ENCODE measurements at regions not wholly inside any gene's neighbourhood (a gene's known extent, or its start where the extent isn't known, plus 50 kb on each side); places are given as distances from the start of the nearest gene placed in this dataset.
"Not testable (repeated sequence)": the region's sequence is repeated elsewhere in the genome, so short reads cannot be mapped to it uniquely, and the experiment has no call there.

GRCh38 chr10:91005276-91005675 lies 84.4 kb upstream of the ANKRD1 start:
- DNase-seq: not testable (repeated sequence)

DNA sequence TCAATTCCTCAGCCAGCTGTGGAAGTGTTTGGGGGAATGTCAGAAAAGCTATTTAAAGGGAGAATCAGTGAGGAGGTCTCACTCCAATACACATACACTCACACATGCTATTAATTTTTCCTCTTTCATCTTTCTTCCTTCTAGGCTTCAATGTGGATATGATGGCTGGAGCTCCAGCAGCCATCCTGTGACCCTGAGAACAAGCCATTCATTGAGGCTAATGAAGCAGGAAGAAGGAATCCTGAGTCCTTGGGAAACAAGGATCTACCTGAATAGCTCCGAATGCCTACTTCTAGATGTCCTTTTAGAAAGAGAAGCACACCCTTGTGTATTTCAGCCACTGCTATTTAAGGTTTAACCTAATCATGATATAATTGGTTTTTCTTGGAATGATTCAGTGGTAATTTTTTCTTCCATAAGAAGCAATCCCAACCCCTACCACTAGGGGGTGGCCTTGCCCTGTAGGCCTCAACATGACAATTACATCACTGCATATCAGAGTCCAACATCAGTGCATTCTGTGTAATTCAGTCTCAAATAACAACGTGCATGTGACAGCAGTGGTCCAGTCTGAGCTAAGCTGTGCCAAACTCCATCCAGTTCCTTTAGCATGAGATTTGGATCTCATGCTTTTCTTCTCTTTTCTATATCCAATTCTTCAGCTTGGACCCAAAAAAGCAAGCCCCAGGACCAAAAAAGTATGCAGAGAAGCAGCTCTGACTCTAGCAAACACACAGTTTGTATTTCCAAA lies 85.3 kb upstream of the ANKRD1 start:
- peak; percentile 11 to 47 for DNase-seq

DNA sequence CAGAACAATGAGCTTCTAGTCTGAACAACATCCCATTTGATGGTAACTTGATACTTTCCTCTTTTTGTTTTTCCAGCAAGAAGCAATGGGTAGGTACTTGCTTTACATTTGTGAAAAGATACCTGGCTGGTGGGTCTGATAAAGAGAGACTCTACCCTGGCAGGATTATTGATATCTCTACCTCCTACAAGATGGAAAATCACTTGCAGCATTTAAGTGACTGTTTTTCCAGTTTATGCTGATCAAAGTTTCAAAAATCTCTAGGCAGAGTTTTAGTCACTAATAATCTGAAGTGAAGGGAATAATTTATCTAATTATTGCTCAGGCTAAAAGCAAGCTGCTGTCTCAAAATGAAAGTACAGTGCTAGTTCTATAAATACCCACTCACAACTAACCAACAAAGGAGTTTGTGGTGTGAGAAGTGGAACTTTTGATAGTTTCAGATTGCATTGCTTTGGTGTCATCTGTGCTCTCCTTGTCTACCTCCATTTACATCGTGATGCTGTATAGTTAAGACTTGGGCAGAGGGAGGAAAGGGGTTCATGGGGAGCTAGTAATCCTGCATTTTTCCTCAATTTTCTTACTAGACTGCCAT lies 86.0 kb upstream of the ANKRD1 start:
- DNase-seq: no peak

DNA sequence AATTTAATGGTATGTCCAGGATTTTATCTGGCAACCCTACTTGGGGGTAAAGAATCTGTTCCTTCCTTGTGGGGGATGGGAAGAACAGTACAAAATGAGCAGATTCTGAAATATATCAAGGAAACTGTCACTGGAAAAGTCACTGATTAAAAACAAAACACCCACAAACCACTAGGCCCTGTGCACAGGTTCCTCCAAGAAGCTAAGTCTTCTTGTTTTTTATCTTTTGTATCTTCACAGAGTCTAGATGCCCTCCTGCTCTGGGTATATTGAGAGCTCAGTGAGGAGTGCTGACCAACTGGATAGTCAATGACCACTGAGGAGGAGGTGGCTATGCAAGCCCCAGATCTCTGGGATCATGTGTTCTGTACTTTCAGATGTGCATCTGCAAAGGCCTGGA lies 86.8 kb upstream of the ANKRD1 start:
- no peak for DNase-seq

GRCh38 chr10:91009121-91009520 lies 88.2 kb upstream of the ANKRD1 start:
- DNase-seq: no peak

DNA sequence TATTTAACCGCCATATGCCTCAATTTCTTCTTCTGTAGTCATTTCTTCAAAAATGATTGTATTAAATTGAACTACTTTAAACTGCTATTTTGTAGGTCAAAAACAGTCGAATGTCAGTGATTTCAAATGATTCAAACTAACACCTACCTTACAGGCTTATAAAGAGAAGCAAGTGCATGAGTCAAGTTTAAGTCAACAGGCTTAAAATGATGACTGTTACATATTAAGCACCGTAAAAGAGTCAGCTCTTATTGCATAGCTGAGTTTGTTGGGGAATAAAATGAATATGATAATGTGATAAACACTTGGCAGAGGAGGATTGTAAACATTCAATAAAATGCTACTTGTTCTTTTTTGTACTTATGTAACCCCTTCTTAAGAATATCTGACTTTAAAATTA lies 90.1 kb upstream of the ANKRD1 start:
- no peak for DNase-seq

- no peak for DNase-seq
These were observed 91.6 kb upstream of the ANKRD1 start for GRCh38 chr10:91012502-91012901.

DNA sequence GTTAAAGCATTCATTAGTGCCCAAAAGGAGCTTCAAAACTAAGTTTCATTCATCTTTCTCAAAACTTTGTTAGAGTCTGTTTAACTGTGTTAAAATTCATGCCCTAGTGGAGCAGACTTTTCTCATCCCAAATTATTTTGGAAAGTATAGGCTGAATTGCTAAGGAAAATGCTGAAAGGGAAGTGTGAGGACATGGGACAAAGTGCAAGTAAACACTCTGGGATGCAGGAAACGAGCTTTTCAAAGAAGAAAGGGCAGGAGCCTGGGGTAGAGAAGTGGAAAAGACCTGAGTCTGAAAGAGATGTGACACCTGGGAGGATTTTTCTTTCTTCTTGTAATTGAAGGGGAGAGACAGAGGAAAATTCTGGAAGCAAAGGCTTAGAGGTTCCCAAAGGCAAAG lies 93.1 kb upstream of the ANKRD1 start:
- no peak for DNase-seq

DNA sequence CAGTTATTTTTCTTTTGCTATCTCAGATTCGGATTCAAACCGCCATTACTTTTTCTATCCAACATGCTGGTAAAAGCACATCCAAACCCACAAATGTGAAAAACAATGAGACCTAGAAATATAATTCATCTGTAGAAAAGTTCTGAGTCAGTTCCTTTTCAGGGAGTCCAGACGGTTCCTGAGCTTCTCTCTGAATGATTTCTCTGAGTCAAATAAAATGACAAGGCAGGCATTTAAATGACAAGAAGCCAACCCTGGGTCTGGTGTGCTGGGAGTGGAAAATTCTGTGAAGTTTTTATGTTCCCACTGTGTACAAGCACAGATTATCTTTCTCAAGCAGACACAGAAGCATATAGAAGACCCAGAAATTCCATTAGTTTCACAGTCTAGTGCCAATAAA lies 96.3 kb upstream of the ANKRD1 start:
- no peak for DNase-seq

DNA sequence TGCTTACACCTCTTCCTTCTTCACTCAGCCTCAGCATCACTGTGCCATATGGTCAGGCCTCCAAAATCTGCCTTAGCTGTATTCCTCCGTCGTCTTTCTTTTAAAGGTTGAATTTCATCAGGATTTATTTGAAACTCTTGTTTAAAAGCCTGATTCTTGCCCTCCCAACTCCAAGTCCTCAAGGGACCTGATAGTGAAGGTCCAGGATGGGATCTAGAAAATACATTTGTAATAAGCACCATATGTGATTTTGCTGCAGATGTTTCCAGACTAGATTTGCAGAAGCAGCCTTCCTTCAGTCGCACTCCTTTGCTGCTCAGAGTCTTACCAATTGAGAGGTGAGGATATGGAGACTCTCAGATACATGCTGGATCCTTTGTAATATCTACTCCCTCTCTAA lies 101.0 kb upstream of the ANKRD1 start:
- no peak for DNase-seq

- DNase-seq: no peak
These were observed 101.5 kb upstream of the ANKRD1 start for GRCh38 chr10:91022390-91022789.

- no peak for DNase-seq
These were observed 102.2 kb upstream of the ANKRD1 start for GRCh38 chr10:91022924-91023699.

DNA sequence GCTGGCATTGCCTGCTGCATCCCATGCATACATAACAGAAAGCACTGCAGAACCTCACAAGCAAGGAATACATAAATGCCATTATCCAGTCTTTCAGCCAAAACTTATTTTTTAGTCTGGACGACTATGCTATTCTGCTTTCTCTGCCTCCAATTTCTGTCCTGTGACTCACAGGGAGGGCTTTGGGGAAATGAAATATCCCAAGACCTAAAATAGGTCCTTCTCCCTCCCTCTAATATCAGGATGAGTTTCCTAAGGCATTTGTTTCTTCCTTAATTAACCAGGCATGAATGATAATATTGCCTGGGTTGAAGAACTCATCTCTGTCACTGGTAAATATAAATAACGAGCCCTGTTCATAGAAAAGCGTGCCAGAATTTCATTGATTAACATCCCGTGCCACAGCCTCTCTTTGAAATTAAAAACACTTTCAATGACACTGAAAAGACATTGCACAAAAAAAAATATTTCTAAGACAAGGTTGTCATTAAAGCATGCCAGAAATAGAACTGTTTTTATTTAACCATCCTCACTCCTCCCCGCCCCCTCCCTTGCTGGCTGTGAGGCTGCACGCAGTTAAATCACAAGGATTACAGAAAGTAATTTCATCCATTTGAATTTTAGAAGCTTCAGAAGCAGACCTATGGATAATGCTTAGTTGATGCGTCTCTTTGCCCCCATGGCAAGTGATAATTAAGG lies 103.0 kb upstream of the ANKRD1 start:
- no peak for DNase-seq

DNA sequence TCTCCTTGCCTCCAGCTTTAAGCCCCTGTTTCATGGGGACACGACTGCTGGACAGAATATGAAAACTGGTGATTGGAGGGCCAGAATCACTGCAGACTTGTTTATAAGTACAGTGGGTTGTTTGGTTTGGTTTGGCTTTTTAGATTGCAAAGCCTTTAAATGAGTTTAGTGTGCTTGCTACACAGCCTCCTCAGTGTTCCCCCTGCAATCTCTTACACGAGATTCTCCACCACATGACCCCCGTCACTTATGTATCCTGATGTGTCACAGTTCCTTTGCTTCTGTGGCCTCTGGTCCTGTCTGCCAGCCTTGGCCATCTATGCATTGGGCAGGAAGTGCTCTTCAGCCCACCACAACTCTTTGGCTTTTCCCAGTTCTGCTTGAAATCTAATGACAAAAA lies 103.7 kb upstream of the ANKRD1 start:
- DNase-seq: no peak

DNA sequence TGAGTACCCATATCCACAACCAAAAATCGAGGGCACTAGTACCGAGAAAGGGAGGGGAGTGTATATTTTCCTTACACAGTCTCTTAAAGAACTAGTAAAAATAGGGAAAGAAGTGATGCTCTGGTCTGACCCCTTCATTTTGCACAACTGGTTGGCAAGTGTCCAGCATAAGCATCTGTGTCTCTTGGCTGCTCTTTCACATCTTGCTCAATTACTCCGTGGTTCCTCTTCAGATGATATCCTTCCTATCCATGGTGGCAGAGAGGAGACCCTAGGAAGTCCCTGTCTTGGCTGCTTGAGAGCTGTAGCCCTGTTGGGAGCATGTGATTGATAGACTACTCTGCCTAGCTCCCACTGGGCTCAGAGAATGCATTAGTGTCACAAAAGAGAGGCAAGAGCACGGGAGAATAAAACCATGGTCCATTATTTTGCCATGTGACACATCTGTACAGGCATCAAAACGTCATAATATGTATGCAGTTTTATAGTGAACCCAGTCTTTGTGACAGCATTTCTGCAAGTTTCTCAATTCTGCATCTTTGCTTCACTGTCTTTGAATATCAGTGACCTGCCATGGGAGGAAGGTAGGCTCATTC lies 111.8 kb upstream of the ANKRD1 start:
- DNase-seq: peak in 1 of 2 experiments; percentile 47

DNA sequence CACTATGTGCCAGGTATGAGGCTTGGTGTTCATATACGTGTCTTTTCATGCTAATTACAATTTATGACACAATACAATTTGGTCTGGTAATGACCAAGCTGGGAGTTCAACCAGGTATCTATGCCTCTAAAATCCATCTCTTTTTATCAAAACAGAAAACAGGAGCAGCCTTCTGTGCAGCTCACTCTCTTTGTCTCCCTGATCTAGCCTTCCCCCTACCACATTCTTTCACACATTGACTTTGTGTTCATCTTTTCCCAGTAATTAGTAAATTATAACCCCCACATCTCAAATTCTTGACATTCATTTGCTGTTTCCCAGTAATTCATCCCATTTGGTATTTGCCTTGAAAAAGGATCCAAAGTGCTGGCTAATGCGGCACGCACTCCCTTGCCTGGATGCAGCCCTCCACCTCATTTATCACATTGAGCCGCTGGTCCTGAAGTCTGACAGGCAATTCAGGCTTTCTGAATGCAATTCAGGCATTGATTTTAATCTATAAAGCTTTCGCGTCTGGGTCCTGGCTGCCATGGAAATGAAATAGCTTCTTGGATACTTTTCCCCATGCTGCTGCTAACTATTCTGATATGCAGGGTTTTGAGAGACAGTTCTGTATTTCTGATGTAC lies 112.5 kb upstream of the ANKRD1 start:
- DNase-seq: no peak

GRCh38 chr10:91034042-91034441 lies 113.2 kb upstream of the ANKRD1 start:
- DNase-seq: no peak

DNA sequence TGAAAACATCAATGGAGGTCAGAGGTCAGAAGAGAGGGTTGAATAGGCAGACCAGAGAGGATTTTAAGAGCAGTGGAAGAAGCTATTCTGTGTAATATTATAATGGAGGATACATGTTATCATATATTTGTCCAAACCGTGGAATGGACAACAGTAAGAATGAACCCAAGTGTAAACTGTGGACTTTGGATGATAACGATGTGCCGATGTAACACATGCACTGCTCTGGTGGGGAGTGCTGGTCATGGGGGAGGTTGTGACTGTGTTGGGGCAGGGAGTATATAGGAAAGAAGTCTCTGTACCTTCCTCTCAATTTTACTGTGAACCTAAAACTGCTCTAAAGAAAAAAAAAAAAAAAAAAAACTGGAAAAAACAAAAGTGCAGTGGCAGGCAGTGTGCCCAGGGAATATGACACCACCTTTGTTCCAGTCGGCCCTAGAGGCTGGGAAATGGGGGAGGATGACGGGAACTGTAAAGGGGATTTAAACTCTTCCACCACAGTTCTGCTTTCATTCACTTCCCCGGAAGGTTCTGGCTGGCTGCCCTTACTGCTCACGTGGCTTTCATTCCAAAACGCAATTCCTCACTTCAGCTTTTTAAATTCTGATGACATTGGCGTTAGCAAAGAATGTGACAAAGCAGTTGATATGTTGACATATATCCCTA lies 113.7 kb upstream of the ANKRD1 start:
- DNase-seq: peak in 1 of 2 experiments; percentile 18

DNA sequence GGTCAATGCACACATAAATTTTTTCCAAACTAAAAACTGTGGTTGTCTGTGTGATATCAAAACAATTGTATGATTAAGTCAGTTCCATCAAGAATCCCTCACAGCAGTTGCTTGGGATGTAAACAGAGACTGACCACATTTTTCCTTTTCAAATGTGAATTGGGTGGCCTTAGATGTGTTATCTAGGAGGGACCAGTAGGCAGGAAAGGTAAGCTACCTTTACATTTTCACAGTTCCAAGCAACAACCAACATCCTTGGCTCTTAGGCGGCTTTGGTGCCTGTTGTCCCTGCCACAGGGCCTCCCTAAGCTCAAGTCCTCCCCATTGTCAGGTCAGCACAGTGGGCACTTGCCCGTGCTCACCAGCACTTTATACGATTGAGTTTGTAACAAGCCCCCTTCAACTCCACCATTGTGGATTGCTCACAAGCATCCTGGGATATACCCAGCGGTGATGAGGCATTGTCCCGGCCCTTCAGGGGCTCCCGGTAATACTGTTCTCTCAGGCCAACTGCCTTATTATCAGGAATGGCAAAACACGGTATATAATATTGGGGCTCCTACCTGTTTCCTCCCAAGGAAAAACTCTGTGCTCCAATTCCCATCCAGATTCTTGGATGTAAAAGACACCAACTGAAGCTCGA lies 114.9 kb upstream of the ANKRD1 start:
- no peak for DNase-seq

GRCh38 chr10:91036807-91037411 lies 116.0 kb upstream of the ANKRD1 start:
- DNase-seq: no peak

DNA sequence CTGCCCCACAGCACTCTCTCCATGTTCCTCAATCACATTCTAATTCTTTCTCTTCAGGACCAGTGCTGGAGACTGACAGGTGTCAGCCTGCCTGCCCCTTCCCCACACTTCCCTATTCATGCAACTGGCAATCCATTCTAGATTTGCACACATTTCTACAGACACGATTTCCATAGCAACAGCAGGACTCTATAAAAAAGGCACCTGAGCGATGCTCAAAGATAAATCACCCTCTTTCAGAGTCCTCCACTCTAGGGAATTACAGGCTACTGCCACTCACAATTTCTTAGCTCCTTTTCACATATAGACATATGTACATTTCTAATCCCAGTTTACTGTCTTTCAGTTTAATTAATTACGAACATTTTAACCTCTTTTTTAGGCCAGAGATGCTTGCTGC lies 118.1 kb upstream of the ANKRD1 start:
- DNase-seq: no peak
